Liver (tissue), 3 donors: ENCODE measurements at regions not wholly inside any gene's neighbourhood (a gene's known extent, or its start where the extent isn't known, plus 50 kb on each side); places are given as distances from the start of the nearest gene placed in this dataset.

Experiments used
- ATF3 ChIP-seq: IDR thresholded peaks from 2 replicates; pipeline ENCODE4 v1.6.1; 2016; ENCODE audit warnings: antibody characterized with exemption
- CTCF ChIP-seq: fragments of 150-350 bp; IDR thresholded peaks from 2 replicates; pipeline ENCODE4 v1.5.1; 2017; ENCODE audit warnings: improper control_type of control experiment, low read depth, low read length; ENCODE audit not compliant: missing input control
- HNF4G ChIP-seq: IDR thresholded peaks from 2 replicates; pipeline ENCODE4 v1.6.1; 2016; ENCODE audit warnings: antibody characterized with exemption
- JUND ChIP-seq, 2 donors: IDR thresholded peaks; 2 replicates each; pipeline ENCODE4 v1.6.1; 2016; ENCODE audit warnings: antibody characterized with exemption in 2 of 2
- MAX ChIP-seq: IDR thresholded peaks from 2 replicates; pipeline ENCODE4 v1.6.1; 2016; ENCODE audit warnings: antibody characterized with exemption
- RAD21 ChIP-seq, 2 donors: IDR thresholded peaks; 2 replicates each; pipeline ENCODE4 v1.6.1; 2016; ENCODE audit warnings: antibody characterized with exemption in 2 of 2, mild to moderate bottlenecking in 2 of 2
- REST ChIP-seq: IDR thresholded peaks from 2 replicates; pipeline ENCODE4 v1.6.1; 2016; ENCODE audit warnings: antibody characterized with exemption, mild to moderate bottlenecking
- RXRA ChIP-seq, 2 donors: IDR thresholded peaks; 2 replicates each; pipeline ENCODE4 v1.6.1; 2017 to 2018; ENCODE audit warnings: antibody characterized with exemption in 2 of 2, mild to moderate bottlenecking in 1 of 2
- SP1 ChIP-seq: IDR thresholded peaks from 2 replicates; pipeline ENCODE4 v1.6.1; 2018; ENCODE audit warnings: antibody characterized with exemption, mild to moderate bottlenecking
- TAF1 ChIP-seq: conservative IDR thresholded peaks from 2 replicates; pipeline ENCODE4 v1.6.1; 2016; ENCODE audit warnings: antibody characterized with exemption, mild to moderate bottlenecking
- ZBTB33 ChIP-seq: IDR thresholded peaks from 2 replicates; pipeline ENCODE4 v1.6.1; 2016; ENCODE audit warnings: antibody characterized with exemption
- donor health status: healthy.
- donor health status: healthy.

- TF ChIP-seq CTCF (no peak), MAX (no peak), REST (no peak), SP1 (no peak), HNF4G (no peak), JUND (IDR thresholded peaks at IDR 0.05) (no peak), RAD21 (IDR thresholded peaks at IDR 0.05) (no peak), RXRA (IDR thresholded peaks at IDR 0.05) (no peak), TAF1 (no peak), ZBTB33 (no peak), ATF3 (no peak)
These were observed 831.1 kb downstream of the LRRIQ3 start for GRCh38 chr1:73366734-73367413.
